ENCODE measurements at regions not wholly inside any gene's neighbourhood (a gene's known extent, or its start where the extent isn't known, plus 50 kb on each side); places are given as distances from the start of the nearest gene placed in this dataset.

DNA sequence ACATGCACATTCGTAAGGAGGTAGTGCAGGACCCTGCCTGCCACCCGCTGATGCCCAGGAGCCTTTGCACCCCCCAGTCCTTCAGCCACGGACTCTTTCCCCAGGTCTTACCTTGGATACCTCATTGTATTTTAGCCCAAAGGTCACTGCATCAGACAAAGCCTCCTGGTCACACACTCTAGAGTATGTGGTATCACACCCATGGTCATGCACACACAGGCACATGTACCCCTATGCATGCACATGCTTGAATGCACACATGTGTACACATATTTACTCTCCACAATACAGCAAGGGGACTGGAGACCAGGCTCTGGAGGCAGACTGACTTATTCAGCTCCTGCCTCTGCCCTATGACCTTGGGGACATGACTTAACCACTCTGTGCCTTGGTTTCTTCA lies 357.5 kb downstream of the C16orf95 start:
- 60 to 66% (median 62%) methylated on average over 3 of the region's 3 CpGs for WGBS, 3 donors

DNA sequence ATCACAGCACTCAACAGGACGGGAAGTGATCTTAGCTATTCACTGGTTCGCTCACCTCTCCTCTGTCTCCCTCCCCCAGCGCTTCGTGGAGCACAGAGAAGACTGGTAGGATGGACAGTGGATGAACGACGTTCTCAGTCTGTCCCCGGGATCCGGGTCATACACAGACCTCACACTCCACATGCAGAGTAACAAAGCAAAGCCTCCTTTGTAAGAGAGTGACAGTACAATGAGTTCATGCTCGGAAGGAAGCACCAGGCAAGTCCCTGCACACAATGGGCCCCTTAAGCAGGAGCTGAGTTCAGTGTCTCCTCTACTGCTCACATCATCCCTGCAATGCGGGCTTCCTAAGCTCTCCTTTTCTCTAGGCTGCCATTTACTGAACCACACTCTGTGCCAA lies 356.9 kb downstream of the C16orf95 start:
- H3K9me3 ChIP-seq, result no peaks in the 10 kb centered on the region
- intact Hi-C loops (cut with DNase I), result no loop called here
- TF ChIP-seq, protein P1, sequence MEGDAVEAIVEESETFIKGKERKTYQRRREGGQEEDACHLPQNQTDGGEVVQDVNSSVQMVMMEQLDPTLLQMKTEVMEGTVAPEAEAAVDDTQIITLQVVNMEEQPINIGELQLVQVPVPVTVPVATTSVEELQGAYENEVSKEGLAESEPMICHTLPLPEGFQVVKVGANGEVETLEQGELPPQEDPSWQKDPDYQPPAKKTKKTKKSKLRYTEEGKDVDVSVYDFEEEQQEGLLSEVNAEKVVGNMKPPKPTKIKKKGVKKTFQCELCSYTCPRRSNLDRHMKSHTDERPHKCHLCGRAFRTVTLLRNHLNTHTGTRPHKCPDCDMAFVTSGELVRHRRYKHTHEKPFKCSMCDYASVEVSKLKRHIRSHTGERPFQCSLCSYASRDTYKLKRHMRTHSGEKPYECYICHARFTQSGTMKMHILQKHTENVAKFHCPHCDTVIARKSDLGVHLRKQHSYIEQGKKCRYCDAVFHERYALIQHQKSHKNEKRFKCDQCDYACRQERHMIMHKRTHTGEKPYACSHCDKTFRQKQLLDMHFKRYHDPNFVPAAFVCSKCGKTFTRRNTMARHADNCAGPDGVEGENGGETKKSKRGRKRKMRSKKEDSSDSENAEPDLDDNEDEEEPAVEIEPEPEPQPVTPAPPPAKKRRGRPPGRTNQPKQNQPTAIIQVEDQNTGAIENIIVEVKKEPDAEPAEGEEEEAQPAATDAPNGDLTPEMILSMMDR (IDR thresholded peaks at IDR 0.05), result no peak
- TF ChIP-seq POLR2A (IDR thresholded peaks at IDR 0.05) (no peak), EP300 (IDR thresholded peaks at IDR 0.05) (no peak)
- H3K27ac ChIP-seq, result no peak overlapping the region
- peak in 1 of 5 donors; percentile 10 for DNase-seq
- no peaks in the 10 kb centered on the region for H3K4me1 ChIP-seq (ENCODE audit: insufficient read depth)
- no peaks in the 10 kb centered on the region for H3K27me3 ChIP-seq
- H3K4me3 ChIP-seq, result no peak overlapping the region
- H3K36me3 ChIP-seq, result no peaks in the 10 kb centered on the region
- 76 to 84% (median 83%) methylated on average over 10 of the region's 10 CpGs for WGBS, 3 donors

More for the DNA sequence above, 357.5 kb downstream of the C16orf95 start:
- no peak for DNase-seq
- H3K9me3 ChIP-seq, result no peaks in the 10 kb centered on the region
- H3K36me3 ChIP-seq, result no peaks in the 10 kb centered on the region
- TF ChIP-seq POLR2A (IDR thresholded peaks at IDR 0.05) (no peak), EP300 (IDR thresholded peaks at IDR 0.05) (no peak)
- TF ChIP-seq, protein P1 (IDR thresholded peaks at IDR 0.05), result no peak
- no peaks in the 10 kb centered on the region for H3K27me3 ChIP-seq
- no peak overlapping the region for H3K27ac ChIP-seq
- no peaks in the 10 kb centered on the region for H3K4me1 ChIP-seq (ENCODE audit: insufficient read depth)
- intact Hi-C loops (cut with DNase I), result no loop called here
- H3K4me3 ChIP-seq, result no peak overlapping the region

DNA sequence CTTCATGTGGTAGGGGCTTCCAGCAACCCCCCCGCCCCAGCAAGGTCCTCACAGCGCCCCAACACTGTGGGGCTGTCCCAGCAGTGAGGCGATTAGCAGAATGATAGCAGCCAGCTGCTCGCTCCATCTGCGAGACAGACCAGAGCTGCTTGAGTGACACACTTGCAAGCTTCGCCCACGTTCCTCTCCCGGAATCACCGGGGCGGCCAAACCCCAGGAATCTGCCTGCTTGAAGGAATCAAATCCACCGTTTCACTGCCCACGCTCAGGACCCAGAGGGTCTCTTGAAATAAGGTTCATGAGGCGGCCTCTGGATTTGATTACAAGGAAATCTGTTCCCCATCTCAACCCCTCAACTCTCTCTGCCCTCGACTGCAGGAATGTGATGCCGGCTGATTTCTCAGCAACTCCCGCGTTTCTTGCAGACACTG lies 356.0 kb downstream of the C16orf95 start:
- no peak overlapping the region for H3K4me3 ChIP-seq
- intact Hi-C loops (cut with DNase I), result no loop called here
- no peaks in the 10 kb centered on the region for H3K9me3 ChIP-seq
- DNase-seq, result no peak
- 14 to 33% (median 14%) methylated on average over 17 of the region's 17 CpGs for WGBS, 3 donors
- no peaks in the 10 kb centered on the region for H3K4me1 ChIP-seq (ENCODE audit: insufficient read depth)
- H3K27ac ChIP-seq, result no peak overlapping the region
- TF ChIP-seq, protein P1 (IDR thresholded peaks at IDR 0.05), result no peak
- TF ChIP-seq POLR2A (IDR thresholded peaks at IDR 0.05), result no peak
- H3K36me3 ChIP-seq, result no peaks in the 10 kb centered on the region
- H3K27me3 ChIP-seq, result no peaks in the 10 kb centered on the region

DNA sequence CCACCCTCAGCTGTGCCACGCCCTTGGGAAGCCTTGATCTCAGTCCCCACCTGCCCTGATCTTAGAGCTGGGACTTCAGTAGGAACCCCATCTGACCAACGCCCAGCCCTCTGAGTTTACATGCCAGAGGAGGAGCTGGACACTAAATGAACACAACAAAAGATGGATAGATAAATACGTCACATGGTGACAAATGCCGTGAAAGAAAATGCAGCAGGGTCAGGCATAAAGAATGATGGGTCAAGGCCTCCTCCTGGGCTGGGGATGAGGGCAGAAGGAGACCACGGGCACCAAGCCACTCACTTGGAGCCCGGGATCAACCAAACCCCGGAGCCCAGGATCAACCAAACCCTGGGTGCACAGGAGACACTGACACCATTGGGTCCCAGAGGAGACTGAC lies 354.9 kb downstream of the C16orf95 start:
- Histone ChIP-seq H3K36me3 (no peaks in the 10 kb centered on the region), H3K9me3 (no peaks in the 10 kb centered on the region), H3K4me3 (no peak overlapping the region), H3K4me1 (ENCODE audit: insufficient read depth) (no peaks in the 10 kb centered on the region), H3K27me3 (no peaks in the 10 kb centered on the region), H3K27ac (no peak overlapping the region)
- intact Hi-C loops (cut with DNase I), result no loop called here
- 76 to 89% (median 80%) methylated on average over 7 of the region's 7 CpGs for WGBS, 3 donors
- no peak for DNase-seq
- TF ChIP-seq EP300 (IDR thresholded peaks at IDR 0.05) (no peak), POLR2A (IDR thresholded peaks at IDR 0.05) (no peak)
- TF ChIP-seq, protein P1 (IDR thresholded peaks at IDR 0.05), result no peak

DNA sequence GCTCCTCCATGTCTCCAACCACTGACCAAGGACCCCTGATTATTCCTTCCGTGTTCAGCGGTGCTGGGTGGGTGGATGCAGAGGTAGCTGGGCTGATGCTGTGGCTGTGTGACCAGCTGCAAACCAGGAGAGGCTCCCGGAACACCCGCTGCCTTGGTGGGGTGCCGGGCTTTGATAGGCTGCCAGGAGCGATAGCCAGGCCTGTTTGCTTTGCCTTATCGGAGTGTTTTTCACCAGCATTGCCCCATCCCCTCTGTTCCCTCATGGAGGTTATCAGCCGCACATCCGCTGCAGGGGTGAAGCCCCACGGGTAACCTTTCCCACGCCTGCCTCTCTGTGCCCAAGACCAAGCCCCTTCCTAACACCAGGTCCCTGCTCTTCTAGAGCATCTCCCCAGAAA lies 354.3 kb downstream of the C16orf95 start:
- H3K36me3 ChIP-seq, result no peaks in the 10 kb centered on the region
- intact Hi-C loops (cut with DNase I), result no loop called here
- TF ChIP-seq POLR2A (IDR thresholded peaks at IDR 0.05) (no peak), EP300 (IDR thresholded peaks at IDR 0.05) (no peak)
- TF ChIP-seq, protein P1 (IDR thresholded peaks at IDR 0.05), result no peak
- WGBS, 3 donors, result 81 to 94% (median 82%) methylated on average over 11 of the region's 11 CpGs
- no peak overlapping the region for H3K27ac ChIP-seq
- no peaks in the 10 kb centered on the region for H3K27me3 ChIP-seq
- DNase-seq, result no peak
- no peaks in the 10 kb centered on the region for H3K4me1 ChIP-seq (ENCODE audit: insufficient read depth)
- H3K9me3 ChIP-seq, result no peaks in the 10 kb centered on the region
- no peak overlapping the region for H3K4me3 ChIP-seq

Measured in ovary (tissue), 7 donors.